LNCaP clone FGC (cell line): ENCODE measurements at regions not wholly inside any gene's neighbourhood (a gene's known extent, or its start where the extent isn't known, plus 50 kb on each side); places are given as distances from the start of the nearest gene placed in this dataset.

Experiments
- DNase-seq: peaks from one replicate; pipeline ENCODE4 v3.0.0-alpha.2; 2011; ENCODE audit warnings: low read depth
- H3K4me3 ChIP-seq: 2 replicates; pipeline ENCODE4 v1.5.1; 2011; ENCODE audit warnings: mild to moderate bottlenecking, low read depth, low read length, control low read depth
- CTCF ChIP-seq: IDR thresholded peaks from 2 replicates; pipeline ENCODE4 v1.5.1; 2012; ENCODE audit warnings: mild to moderate bottlenecking; ENCODE audit not compliant: control insufficient read depth, insufficient read depth; ENCODE audit errors: extremely low read depth

- H3K4me3 ChIP-seq, result no peak overlapping the region
- no peak for TF ChIP-seq CTCF
- no peak for DNase-seq
Observed at GRCh38 chr18:77870199-77870598, 620.6 kb downstream of the GALR1 start.

- no peak for DNase-seq
- no peak for TF ChIP-seq CTCF
- H3K4me3 ChIP-seq, result no peak overlapping the region
Observed at GRCh38 chr18:77870894-77871293, 621.2 kb downstream of the GALR1 start.

GRCh38 chr18:77872166-77872565 is 622.5 kb downstream of the GALR1 start:
- H3K4me3 ChIP-seq, result no peak overlapping the region
- no peak for TF ChIP-seq CTCF
- no peak for DNase-seq

GRCh38 chr18:77876319-77876865 is 626.7 kb downstream of the GALR1 start:
- TF ChIP-seq CTCF, result no peak
- no peak for DNase-seq

DNA sequence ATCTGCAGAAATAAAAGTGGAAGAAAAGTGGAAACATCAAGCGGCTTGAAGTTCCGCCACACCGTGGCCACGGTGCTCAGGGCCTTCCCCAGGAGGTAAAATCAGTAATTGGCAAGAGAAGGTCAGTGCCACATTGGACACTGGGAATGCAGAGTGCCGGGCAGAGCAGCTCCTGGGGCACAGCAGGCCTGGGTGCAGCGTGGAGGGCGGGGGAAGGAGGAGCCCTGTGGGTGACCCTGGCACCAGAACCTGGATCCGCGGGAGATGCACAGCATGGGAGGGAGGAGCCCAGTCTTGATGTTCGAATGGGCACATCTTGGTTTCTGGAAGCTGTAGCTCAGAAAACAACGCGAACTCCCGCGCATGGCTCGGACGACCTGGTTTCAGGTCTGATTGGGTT is 630.2 kb downstream of the GALR1 start:
- no peak for DNase-seq
- no peak for TF ChIP-seq CTCF

More at GRCh38 chr18:77876319-77876865, 626.7 kb downstream of the GALR1 start:
- no peak overlapping the region for H3K4me3 ChIP-seq

GRCh38 chr18:77884454-77884853 is 634.8 kb downstream of the GALR1 start:
- no peak overlapping the region for H3K4me3 ChIP-seq
- TF ChIP-seq CTCF, result no peak
- DNase-seq, result no peak

More for the DNA sequence above, 630.2 kb downstream of the GALR1 start:
- H3K4me3 ChIP-seq, result no peak overlapping the region

- no peak for DNase-seq
- TF ChIP-seq CTCF, result no peak
- no peak overlapping the region for H3K4me3 ChIP-seq
Observed at GRCh38 chr18:77894060-77894459, 644.4 kb downstream of the GALR1 start.
